NCI-H748 (cell line): ENCODE measurements at regions not wholly inside any gene's neighbourhood (a gene's known extent, or its start where the extent isn't known, plus 50 kb on each side); places are given as distances from the start of the nearest gene placed in this dataset.

ENCODE experiments used
- DNase-seq: peaks from one replicate; lab custom pipeline; 2025; ENCODE audit not compliant: unreplicated experiment; lab: John Stamatoyannopoulos, UW

DNA sequence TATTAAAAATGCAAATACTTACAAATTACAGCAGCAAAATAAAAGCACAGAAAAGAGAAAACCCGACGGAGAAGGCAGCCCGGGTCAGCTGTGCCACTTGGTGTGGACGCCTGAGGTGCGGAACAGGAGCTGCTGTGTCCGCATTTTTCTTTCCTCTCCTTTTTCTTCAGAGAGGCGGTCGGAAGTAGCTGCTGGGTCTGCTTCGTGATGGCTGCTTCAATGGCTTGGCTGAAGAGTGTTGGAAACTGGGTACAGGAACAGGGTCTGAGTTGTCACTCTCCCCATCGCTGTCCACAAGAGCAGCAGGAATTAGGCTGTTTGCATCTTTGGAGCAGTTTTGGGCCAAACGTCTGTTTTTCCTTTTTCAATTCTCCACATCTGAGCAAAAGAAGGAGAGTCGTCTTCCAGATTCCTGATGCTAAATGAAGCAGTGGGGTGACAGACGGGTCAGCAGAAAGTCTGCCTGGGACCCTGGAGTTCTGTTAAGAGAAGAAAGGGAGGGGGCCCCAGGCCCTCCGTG is 53.5 kb upstream of the ARL8B start:
- DNase-seq, result no peak

DNA sequence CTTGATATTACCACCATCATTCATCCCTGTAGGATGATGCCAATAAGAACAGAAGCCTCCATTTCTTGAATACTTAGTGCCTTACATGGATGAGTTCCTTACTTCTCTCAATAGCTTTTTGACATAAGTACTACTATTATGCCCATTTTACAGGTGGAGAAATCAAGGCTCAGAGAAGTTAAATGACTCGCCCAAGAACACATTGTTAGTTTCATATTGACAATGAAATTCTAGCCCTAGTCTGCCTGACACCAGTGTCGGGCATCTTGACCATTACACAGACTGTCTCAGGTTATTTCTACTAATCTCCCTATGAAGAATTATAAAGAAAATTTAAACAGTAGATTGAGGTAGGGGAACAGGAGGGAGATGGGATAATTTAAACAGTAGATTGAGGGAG is 52.5 kb upstream of the ARL8B start:
- no peak for DNase-seq

DNA sequence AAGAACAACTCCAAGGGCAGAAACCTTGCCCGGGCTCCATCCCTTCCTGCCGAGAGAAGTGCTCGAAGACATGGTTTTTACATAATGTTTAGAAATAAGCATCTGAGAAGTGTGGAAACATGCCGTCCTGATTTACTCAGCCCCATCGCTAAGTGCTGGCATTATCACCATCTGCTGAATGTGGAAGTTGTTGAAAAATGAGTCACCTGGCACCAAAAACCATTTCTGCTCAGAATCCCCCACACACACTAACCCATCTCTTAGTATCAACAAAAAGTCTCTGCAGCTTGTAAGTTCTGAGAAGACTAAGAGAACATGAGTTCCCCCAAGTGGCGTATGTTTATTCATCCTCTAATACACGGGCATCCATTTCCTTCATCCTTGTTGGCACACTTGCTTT is 51.0 kb upstream of the ARL8B start:
- DNase-seq, result no peak

GRCh38 chr3:5072100-5072816 is 49.8 kb upstream of the ARL8B start:
- no peak for DNase-seq
